Brain microvascular endothelial cell (primary cell): ENCODE measurements at regions not wholly inside any gene's neighbourhood (a gene's known extent, or its start where the extent isn't known, plus 50 kb on each side); places are given as distances from the start of the nearest gene placed in this dataset.

Experiments
- DNase-seq: peaks from one replicate; pipeline ENCODE4 v3.0.0-alpha.2; 2020
- H3K27ac ChIP-seq: fragments of 250-450 bp; sonication (Bioruptor Pico); 2 replicates; pipeline ENCODE4 v1.5.1; 2020; ENCODE audit warnings: mild to moderate bottlenecking, moderate library complexity
- H3K27me3 ChIP-seq: fragments of 250-450 bp; sonication (Bioruptor Pico); replicated peaks from 2 replicates; pipeline ENCODE4 v1.5.1; 2020; ENCODE audit warnings: mild to moderate bottlenecking
- H3K36me3 ChIP-seq: fragments of 250-450 bp; sonication (Bioruptor Pico); replicated peaks from 2 replicates; pipeline ENCODE4 v1.5.1; 2020; ENCODE audit warnings: mild to moderate bottlenecking
- H3K4me3 ChIP-seq: 2 replicates; pipeline ENCODE4 v1.5.1; 2011; ENCODE audit warnings: low read depth, mild to moderate bottlenecking, control low read depth, low read length, moderate library complexity
- in situ Hi-C: cut with HindIII; loops from 2 replicates; pipeline ENCODE4 v1.10.0; 2017; ENCODE audit warnings: low sequenced_read_pairs, low pct_ligation_motif_present
- TF ChIP-seq, protein P1 (sequence below): IDR thresholded peaks from 2 replicates; pipeline ENCODE4 v1.5.1; 2011; ENCODE audit warnings: low read depth, mild to moderate bottlenecking, moderate library complexity, low read length, control low read depth, inconsistent platforms; ENCODE audit errors: missing control alignments

DNA sequence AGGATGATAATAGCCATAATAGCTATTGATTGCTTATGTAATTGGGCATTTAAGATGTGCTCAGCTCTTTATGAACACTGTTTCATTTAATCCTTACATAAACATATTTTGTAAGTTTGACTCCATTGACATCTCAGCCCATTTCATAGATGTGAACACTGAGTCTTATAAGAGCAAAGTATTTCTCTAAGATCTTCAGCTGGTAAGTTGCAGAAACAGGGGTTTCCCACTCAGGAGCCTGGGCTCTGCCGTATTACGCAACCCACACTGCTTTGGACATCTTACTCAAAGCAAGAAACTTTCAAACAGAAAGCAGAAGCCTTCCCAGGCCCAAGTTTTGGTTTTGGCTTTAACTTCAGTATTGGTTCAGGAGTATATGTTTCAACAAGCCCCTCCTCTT is 705.1 kb downstream of the MED13L start:
- no peak for DNase-seq

DNA sequence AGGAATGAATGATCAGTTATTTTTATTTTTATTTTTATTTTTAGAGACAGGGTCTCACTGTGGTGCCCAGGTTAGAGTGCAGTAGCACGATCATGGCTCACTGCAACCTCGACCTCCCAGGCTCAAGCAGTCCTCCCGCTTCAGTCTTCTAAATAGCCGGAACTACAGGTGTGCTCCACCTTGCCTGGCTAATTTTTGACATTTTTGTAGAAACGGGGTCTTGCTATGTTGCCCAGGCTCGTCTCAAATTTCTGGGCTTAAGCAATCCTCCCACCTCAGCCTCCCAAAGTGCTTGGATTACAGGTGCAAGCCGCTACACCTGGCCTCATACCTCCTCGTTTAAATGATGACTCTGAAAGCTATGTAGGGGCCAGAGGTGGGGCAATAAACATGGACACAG is 706.0 kb downstream of the MED13L start:
- no peaks in the 10 kb centered on the region for H3K27me3 ChIP-seq
- TF ChIP-seq, protein P1, sequence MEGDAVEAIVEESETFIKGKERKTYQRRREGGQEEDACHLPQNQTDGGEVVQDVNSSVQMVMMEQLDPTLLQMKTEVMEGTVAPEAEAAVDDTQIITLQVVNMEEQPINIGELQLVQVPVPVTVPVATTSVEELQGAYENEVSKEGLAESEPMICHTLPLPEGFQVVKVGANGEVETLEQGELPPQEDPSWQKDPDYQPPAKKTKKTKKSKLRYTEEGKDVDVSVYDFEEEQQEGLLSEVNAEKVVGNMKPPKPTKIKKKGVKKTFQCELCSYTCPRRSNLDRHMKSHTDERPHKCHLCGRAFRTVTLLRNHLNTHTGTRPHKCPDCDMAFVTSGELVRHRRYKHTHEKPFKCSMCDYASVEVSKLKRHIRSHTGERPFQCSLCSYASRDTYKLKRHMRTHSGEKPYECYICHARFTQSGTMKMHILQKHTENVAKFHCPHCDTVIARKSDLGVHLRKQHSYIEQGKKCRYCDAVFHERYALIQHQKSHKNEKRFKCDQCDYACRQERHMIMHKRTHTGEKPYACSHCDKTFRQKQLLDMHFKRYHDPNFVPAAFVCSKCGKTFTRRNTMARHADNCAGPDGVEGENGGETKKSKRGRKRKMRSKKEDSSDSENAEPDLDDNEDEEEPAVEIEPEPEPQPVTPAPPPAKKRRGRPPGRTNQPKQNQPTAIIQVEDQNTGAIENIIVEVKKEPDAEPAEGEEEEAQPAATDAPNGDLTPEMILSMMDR, result no peak
- H3K4me3 ChIP-seq, result no peak overlapping the region
- H3K27ac ChIP-seq, result no peak overlapping the region
- no peaks in the 10 kb centered on the region for H3K36me3 ChIP-seq
- no peak for DNase-seq
- in situ Hi-C loops, result no loop called here

More for the DNA sequence above, 705.1 kb downstream of the MED13L start:
- Histone ChIP-seq H3K36me3 (no peaks in the 10 kb centered on the region), H3K4me3 (no peak overlapping the region), H3K27me3 (no peaks in the 10 kb centered on the region), H3K27ac (no peak overlapping the region)
- TF ChIP-seq, protein P1, result no peak
- in situ Hi-C loops, result no loop called here

DNA sequence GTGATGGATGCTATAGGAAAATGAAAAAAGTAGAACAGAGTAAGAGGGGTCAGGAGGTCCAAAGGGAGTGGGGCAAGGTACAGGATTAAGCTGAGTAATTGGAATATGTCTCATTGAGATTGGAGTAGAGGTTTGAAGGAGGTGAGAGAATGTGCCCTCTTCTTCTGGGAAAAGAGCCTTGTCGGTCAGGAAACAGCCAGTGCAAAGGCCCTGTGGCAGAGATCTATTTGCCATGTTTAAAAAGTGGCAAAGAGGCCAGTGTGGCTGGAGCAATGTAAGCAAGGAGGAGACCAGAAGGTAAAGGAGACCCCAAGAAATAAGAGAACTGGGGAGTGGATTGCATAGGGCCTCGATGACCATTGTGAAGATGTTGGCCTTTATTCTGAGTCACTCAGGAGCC is 706.5 kb downstream of the MED13L start:
- no peak for DNase-seq
- Histone ChIP-seq H3K27ac (no peak overlapping the region), H3K4me3 (no peak overlapping the region), H3K36me3 (no peaks in the 10 kb centered on the region), H3K27me3 (no peaks in the 10 kb centered on the region)
- in situ Hi-C loops, result no loop called here
- TF ChIP-seq, protein P1, result no peak

DNA sequence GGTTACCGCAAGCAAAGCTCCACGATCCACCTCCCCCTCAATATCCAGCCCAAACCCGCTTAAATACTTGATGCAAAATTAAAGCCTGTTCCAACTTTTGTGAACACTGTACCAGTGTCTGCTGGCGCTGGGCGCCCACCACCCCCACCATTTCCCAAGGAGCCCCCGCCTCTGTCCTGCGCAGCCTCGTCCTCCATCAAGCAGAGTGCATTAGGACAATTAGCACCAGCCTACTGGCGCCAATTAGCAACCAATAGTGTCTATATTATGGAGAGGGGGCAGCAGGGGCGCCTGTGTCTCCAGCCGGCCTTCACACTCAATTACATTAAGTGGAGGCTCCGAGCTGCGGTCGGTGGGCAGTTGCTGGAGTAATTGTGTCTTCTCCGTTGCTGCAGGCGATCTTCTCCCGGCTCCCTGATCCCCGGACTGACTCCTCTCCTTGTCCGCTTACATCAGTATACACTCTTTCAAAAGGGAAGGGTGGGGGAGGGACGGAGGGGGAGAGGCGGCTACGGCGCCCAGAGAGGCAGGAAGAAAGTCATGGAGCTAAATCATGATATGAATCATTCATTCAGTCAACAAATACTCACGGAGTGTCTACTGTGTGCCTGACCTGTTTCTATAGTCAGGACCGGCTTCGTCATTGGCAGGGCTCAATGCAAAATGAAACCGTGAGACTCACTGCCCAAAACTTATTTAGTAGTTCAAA is 707.3 kb downstream of the MED13L start:
- TF ChIP-seq, protein P1, result no peak
- no peaks in the 10 kb centered on the region for H3K27me3 ChIP-seq
- peak overlapping the region; percentile 41 for H3K4me3 ChIP-seq
- H3K27ac ChIP-seq, result no peak overlapping the region
- no peaks in the 10 kb centered on the region for H3K36me3 ChIP-seq
- in situ Hi-C loops, result no loop called here
- DNase-seq, result peak; percentile 23

DNA sequence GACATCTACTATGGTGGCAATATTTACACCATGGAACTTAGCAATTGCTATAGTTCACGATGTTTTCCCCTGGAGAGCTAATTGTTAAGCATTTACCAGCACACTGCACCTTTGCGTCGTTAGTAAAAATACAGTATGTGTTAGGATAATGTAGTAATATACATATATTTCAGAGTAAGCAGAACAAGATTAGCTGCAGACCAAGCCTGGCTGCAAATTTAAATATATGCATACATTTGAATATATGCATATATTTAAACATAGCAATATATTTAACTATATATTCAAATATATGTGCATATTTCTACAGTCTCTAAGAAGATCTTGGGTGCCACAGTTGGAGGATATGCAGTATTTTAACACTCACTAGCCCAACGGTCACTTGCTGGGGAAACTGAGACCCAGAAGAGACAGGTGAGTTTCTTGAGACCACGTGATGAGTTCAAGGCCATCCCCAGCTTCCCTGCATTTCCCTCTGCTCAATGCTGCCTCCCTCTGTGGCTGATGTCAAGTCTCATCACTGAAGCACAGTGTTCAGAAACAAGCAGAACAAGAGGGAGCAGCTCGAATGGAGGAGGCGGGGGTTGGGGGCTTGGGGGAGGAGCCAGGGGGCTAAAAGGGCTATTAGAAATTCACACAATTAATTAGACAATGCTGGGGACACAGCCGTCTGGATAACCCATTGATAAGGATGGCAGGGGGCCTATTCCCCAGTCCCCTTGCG is 708.0 kb downstream of the MED13L start:
- in situ Hi-C loops, result no loop called here

More for the DNA sequence above, 708.0 kb downstream of the MED13L start:
- Histone ChIP-seq H3K4me3 (peak overlapping the region; percentile 41), H3K27me3 (no peaks in the 10 kb centered on the region), H3K36me3 (no peaks in the 10 kb centered on the region), H3K27ac (no peak overlapping the region)
- DNase-seq, result no peak
- TF ChIP-seq, protein P1, result peak; percentile 44
